HepG2 (cell line): ENCODE measurements at regions not wholly inside any gene's neighbourhood (a gene's known extent, or its start where the extent isn't known, plus 50 kb on each side); places are given as distances from the start of the nearest gene placed in this dataset.

Experiments
- NCOA1 ChIP-seq: sonication (generic); formaldehyde crosslinking; IDR thresholded peaks from 2 replicates; pipeline ENCODE4 v1.9.0; 2021; ENCODE audit warnings: missing genetic modification reagents
- ZNF878 ChIP-seq: sonication (generic); formaldehyde crosslinking; IDR thresholded peaks from 2 replicates; pipeline ENCODE4 v1.8.1; 2023; ENCODE audit warnings: mild to moderate bottlenecking, missing genetic modification reagents, moderate library complexity
- TF ChIP-seq, protein P1 (sequence below): sonication (generic); formaldehyde crosslinking; conservative IDR thresholded peaks from 2 replicates; pipeline ENCODE4 v1.8.0; 2022; ENCODE audit warnings: mild to moderate bottlenecking, moderate library complexity, missing genetic modification reagents
- TF ChIP-seq, protein P2 (sequence below): sonication (generic); formaldehyde crosslinking; IDR thresholded peaks from 2 replicates; pipeline ENCODE4 v1.4.0; 2020; ENCODE audit warnings: missing genetic modification reagents, borderline replicate concordance
- TF ChIP-seq, protein P3 (sequence below): sonication (generic); formaldehyde crosslinking; IDR thresholded peaks from 2 replicates; pipeline ENCODE4 v1.4.0; 2020; ENCODE audit warnings: missing genetic modification reagents, borderline replicate concordance
- TF ChIP-seq, protein P4 (sequence below): sonication (generic); formaldehyde crosslinking; IDR thresholded peaks from 2 replicates; pipeline ENCODE4 v1.4.0; 2020; ENCODE audit warnings: mild to moderate bottlenecking, missing genetic modification reagents, borderline replicate concordance
- TF ChIP-seq, protein P5 (sequence below): sonication (generic); formaldehyde crosslinking; IDR thresholded peaks from 2 replicates; pipeline ENCODE4 v1.5.0; 2020; ENCODE audit warnings: mild to moderate bottlenecking, missing genetic modification reagents
- TF ChIP-seq, protein P6 (sequence below), 2 experiments: sonication (generic) in 1 of 2; formaldehyde crosslinking in 1 of 2; IDR thresholded peaks; 2 replicates each; pipeline versions ENCODE4 v1.4.0 to v1.6.1; 2016 to 2020; ENCODE audit warnings: borderline replicate concordance in 1 of 2, low read depth in 1 of 2, mild to moderate bottlenecking in 1 of 2, missing genetic modification reagents in 1 of 2

DNA sequence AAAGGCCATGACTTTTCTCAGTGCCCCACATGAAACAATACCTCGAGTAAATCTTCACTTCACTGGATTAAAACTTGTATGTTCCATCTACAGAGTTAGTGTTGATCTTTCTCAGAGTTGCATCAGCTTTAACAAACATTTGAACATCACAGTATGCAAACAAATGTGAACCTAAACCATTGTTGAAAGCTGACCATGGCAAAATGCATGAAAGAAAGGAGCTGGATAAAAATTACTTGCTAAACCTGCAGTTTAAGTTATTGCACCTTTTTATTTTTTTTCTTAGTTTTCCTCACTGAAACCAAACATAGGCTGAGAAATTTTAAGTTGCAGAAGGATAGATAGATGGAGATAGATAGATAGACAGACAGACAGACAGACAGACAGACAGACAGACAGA is 107.2 kb upstream of the UGP2 start (continued):
- TF ChIP-seq, protein P1, sequence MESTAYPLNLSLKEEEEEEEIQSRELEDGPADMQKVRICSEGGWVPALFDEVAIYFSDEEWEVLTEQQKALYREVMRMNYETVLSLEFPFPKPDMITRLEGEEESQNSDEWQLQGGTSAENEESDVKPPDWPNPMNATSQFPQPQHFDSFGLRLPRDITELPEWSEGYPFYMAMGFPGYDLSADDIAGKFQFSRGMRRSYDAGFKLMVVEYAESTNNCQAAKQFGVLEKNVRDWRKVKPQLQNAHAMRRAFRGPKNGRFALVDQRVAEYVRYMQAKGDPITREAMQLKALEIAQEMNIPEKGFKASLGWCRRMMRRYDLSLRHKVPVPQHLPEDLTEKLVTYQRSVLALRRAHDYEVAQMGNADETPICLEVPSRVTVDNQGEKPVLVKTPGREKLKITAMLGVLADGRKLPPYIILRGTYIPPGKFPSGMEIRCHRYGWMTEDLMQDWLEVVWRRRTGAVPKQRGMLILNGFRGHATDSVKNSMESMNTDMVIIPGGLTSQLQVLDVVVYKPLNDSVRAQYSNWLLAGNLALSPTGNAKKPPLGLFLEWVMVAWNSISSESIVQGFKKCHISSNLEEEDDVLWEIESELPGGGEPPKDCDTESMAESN, result 0 out of 2 replicates have a peak, but pooled peaks have one; percentile 30
- TF ChIP-seq ZNF878 (peak; percentile 40; the same call in 1 of the 2 replicates), NCOA1 (CRISPR knock-in tag) (no peak)
- TF ChIP-seq, protein P2, sequence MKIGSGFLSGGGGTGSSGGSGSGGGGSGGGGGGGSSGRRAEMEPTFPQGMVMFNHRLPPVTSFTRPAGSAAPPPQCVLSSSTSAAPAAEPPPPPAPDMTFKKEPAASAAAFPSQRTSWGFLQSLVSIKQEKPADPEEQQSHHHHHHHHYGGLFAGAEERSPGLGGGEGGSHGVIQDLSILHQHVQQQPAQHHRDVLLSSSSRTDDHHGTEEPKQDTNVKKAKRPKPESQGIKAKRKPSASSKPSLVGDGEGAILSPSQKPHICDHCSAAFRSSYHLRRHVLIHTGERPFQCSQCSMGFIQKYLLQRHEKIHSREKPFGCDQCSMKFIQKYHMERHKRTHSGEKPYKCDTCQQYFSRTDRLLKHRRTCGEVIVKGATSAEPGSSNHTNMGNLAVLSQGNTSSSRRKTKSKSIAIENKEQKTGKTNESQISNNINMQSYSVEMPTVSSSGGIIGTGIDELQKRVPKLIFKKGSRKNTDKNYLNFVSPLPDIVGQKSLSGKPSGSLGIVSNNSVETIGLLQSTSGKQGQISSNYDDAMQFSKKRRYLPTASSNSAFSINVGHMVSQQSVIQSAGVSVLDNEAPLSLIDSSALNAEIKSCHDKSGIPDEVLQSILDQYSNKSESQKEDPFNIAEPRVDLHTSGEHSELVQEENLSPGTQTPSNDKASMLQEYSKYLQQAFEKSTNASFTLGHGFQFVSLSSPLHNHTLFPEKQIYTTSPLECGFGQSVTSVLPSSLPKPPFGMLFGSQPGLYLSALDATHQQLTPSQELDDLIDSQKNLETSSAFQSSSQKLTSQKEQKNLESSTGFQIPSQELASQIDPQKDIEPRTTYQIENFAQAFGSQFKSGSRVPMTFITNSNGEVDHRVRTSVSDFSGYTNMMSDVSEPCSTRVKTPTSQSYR, result peak; percentile 53; the same call in 1 of the 2 replicates
- TF ChIP-seq, protein P3, sequence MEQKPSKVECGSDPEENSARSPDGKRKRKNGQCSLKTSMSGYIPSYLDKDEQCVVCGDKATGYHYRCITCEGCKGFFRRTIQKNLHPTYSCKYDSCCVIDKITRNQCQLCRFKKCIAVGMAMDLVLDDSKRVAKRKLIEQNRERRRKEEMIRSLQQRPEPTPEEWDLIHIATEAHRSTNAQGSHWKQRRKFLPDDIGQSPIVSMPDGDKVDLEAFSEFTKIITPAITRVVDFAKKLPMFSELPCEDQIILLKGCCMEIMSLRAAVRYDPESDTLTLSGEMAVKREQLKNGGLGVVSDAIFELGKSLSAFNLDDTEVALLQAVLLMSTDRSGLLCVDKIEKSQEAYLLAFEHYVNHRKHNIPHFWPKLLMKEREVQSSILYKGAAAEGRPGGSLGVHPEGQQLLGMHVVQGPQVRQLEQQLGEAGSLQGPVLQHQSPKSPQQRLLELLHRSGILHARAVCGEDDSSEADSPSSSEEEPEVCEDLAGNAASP, result peak; percentile 89
- TF ChIP-seq, protein P4, sequence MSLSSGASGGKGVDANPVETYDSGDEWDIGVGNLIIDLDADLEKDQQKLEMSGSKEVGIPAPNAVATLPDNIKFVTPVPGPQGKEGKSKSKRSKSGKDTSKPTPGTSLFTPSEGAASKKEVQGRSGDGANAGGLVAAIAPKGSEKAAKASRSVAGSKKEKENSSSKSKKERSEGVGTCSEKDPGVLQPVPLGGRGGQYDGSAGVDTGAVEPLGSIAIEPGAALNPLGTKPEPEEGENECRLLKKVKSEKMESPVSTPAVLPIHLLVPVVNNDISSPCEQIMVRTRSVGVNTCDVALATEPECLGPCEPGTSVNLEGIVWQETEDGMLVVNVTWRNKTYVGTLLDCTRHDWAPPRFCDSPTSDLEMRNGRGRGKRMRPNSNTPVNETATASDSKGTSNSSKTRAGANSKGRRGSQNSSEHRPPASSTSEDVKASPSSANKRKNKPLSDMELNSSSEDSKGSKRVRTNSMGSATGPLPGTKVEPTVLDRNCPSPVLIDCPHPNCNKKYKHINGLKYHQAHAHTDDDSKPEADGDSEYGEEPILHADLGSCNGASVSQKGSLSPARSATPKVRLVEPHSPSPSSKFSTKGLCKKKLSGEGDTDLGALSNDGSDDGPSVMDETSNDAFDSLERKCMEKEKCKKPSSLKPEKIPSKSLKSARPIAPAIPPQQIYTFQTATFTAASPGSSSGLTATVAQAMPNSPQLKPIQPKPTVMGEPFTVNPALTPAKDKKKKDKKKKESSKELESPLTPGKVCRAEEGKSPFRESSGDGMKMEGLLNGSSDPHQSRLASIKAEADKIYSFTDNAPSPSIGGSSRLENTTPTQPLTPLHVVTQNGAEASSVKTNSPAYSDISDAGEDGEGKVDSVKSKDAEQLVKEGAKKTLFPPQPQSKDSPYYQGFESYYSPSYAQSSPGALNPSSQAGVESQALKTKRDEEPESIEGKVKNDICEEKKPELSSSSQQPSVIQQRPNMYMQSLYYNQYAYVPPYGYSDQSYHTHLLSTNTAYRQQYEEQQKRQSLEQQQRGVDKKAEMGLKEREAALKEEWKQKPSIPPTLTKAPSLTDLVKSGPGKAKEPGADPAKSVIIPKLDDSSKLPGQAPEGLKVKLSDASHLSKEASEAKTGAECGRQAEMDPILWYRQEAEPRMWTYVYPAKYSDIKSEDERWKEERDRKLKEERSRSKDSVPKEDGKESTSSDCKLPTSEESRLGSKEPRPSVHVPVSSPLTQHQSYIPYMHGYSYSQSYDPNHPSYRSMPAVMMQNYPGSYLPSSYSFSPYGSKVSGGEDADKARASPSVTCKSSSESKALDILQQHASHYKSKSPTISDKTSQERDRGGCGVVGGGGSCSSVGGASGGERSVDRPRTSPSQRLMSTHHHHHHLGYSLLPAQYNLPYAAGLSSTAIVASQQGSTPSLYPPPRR (CRISPR knock-in tag), result peak; percentile 90
- TF ChIP-seq, protein P5, sequence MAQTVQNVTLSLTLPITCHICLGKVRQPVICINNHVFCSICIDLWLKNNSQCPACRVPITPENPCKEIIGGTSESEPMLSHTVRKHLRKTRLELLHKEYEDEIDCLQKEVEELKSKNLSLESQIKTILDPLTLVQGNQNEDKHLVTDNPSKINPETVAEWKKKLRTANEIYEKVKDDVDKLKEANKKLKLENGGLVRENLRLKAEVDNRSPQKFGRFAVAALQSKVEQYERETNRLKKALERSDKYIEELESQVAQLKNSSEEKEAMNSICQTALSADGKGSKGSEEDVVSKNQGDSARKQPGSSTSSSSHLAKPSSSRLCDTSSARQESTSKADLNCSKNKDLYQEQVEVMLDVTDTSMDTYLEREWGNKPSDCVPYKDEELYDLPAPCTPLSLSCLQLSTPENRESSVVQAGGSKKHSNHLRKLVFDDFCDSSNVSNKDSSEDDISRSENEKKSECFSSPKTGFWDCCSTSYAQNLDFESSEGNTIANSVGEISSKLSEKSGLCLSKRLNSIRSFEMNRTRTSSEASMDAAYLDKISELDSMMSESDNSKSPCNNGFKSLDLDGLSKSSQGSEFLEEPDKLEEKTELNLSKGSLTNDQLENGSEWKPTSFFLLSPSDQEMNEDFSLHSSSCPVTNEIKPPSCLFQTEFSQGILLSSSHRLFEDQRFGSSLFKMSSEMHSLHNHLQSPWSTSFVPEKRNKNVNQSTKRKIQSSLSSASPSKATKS, result no peak
- TF ChIP-seq, protein P6, sequence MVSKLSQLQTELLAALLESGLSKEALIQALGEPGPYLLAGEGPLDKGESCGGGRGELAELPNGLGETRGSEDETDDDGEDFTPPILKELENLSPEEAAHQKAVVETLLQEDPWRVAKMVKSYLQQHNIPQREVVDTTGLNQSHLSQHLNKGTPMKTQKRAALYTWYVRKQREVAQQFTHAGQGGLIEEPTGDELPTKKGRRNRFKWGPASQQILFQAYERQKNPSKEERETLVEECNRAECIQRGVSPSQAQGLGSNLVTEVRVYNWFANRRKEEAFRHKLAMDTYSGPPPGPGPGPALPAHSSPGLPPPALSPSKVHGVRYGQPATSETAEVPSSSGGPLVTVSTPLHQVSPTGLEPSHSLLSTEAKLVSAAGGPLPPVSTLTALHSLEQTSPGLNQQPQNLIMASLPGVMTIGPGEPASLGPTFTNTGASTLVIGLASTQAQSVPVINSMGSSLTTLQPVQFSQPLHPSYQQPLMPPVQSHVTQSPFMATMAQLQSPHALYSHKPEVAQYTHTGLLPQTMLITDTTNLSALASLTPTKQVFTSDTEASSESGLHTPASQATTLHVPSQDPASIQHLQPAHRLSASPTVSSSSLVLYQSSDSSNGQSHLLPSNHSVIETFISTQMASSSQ (IDR thresholded peaks at IDR 0.05; ENCODE audit: low read depth), result peak; percentile 67
- TF ChIP-seq, protein P6 (CRISPR knock-in tag; IDR thresholded peaks at IDR 0.05; ENCODE audit: borderline replicate concordance), result peak; percentile 80; the same call in 1 of the 2 replicates
